Body of pancreas (tissue), 4 donors: ENCODE measurements at regions not wholly inside any gene's neighbourhood (a gene's known extent, or its start where the extent isn't known, plus 50 kb on each side); places are given as distances from the start of the nearest gene placed in this dataset.

Experiments
- ATAC-seq: fragments of 150-250 bp; one replicate; pipeline ENCODE4 v1.9.1; 2016
- DNase-seq, 4 donors: peaks; one replicate each; pipeline ENCODE4 v3.0.0-alpha.2; 2019
- H3K27ac ChIP-seq, 4 donors: fragments of 200-600 bp; sonication (generic); 1 replicate in 3 of 4; 2 replicates in 1 of 4; pipeline versions ENCODE4 v1.5.1 to v1.6.1; 2016 to 2019; ENCODE audit warnings: mild to moderate bottlenecking in 1 of 4, mixed read lengths in 1 of 4, moderate library complexity in 1 of 4
- H3K27me3 ChIP-seq, 2 donors: fragments of 200-600 bp; sonication (generic); one replicate each; pipeline ENCODE4 v1.6.0; 2016; ENCODE audit warnings: mild to moderate bottlenecking in 1 of 2
- H3K36me3 ChIP-seq, 2 donors: fragments of 200-600 bp; sonication (generic); replicated peaks in 1 of 2; 2 replicates each; pipeline ENCODE4 v1.5.1; 2016; ENCODE audit warnings: low read depth in 2 of 2; ENCODE audit not compliant: insufficient read depth in 1 of 2
- H3K4me1 ChIP-seq: fragments of 200-600 bp; sonication (generic); one replicate; pipeline ENCODE4 v1.6.0; 2016
- H3K4me3 ChIP-seq, 2 donors: fragments of 200-600 bp; sonication (generic); 1 replicate in 1 of 2; 2 replicates in 1 of 2; pipeline ENCODE4 v1.5.1; 2016 to 2019
- H3K9me3 ChIP-seq, 3 donors: fragments of 200-600 bp; sonication (generic); 1 replicate in 2 of 3; 2 replicates in 1 of 3; pipeline ENCODE4 v1.5.1; 2016
- CTCF ChIP-seq, 7 experiments: fragments of 450-650 bp in 4 of 7; fragments of 200-600 bp in 3 of 7; sonication (generic) in 3 of 7; IDR thresholded peaks; one replicate each; pipeline ENCODE4 v1.5.1; 2016 to 2019; ENCODE audit warnings: antibody characterized with exemption in 7 of 7
- POLR2A ChIP-seq, 3 donors: fragments of 450-650 bp; IDR thresholded peaks; one replicate each; pipeline ENCODE4 v1.6.1; 2016; ENCODE audit warnings: antibody characterized with exemption in 3 of 3, mild to moderate bottlenecking in 2 of 3
- WGBS, 2 donors: methylation state at CpG; one replicate each; pipeline ENCODE4 v1.1.5; 2017; 5-methylcytosine and 5-hydroxymethylcytosine counted together
- intact Hi-C: fragments of 100-400 bp; cut with DNase I; formaldehyde crosslinking; loops from one replicate; pipeline ENCODE4 v1.15.1; 2023

GRCh38 chr13:83796364-83796763 lies 85.9 kb downstream of the SLITRK1 start:
- peak in 1 of 4 donors; percentile 21 for DNase-seq
- 64 to 72% methylated on average over 2 of the region's 2 CpGs for WGBS, 2 donors
- no peak for ATAC-seq

GRCh38 chr13:83794583-83794982 lies 87.7 kb downstream of the SLITRK1 start:
- no peak for TF ChIP-seq CTCF (IDR thresholded peaks at IDR 0.05)
- TF ChIP-seq POLR2A (IDR thresholded peaks at IDR 0.05) = no peak
- Histone ChIP-seq H3K36me3 (no peaks in the 10 kb centered on the region), H3K27me3 (no peaks in the 10 kb centered on the region), H3K4me1 (no peaks in the 10 kb centered on the region), H3K4me3 (no peak overlapping the region), H3K9me3 (no peaks in the 10 kb centered on the region), H3K27ac (no peak overlapping the region)
- DNase-seq (no peak), ATAC-seq (no peak)
- intact Hi-C loops = no loop called here
- 90 to 94% methylated on average over 2 of the region's 2 CpGs for WGBS, 2 donors

More at GRCh38 chr13:83796364-83796763, 85.9 kb downstream of the SLITRK1 start:
- intact Hi-C loops = no loop called here
- Histone ChIP-seq H3K27ac (no peak overlapping the region), H3K4me3 (no peak overlapping the region), H3K9me3 (no peaks in the 10 kb centered on the region), H3K36me3 (no peaks in the 10 kb centered on the region), H3K27me3 (no peaks in the 10 kb centered on the region), H3K4me1 (no peaks in the 10 kb centered on the region)
- TF ChIP-seq POLR2A (IDR thresholded peaks at IDR 0.05) (no peak), CTCF (IDR thresholded peaks at IDR 0.05) (no peak)

- H3K4me3 ChIP-seq = no peak overlapping the region
- peak in 3 of 4 donors; percentile 5 to 21 (median 18) for DNase-seq
- intact Hi-C loops = no loop called here
These were observed 102.0 kb downstream of the SLITRK1 start for GRCh38 chr13:83780227-83780626.

GRCh38 chr13:83773961-83774360 lies 108.3 kb downstream of the SLITRK1 start:
- intact Hi-C loops = no loop called here

More at GRCh38 chr13:83780227-83780626, 102.0 kb downstream of the SLITRK1 start:
- Histone ChIP-seq H3K9me3 (no peaks in the 10 kb centered on the region), H3K27ac (no peak overlapping the region), H3K27me3 (no peaks in the 10 kb centered on the region), H3K4me1 (no peaks in the 10 kb centered on the region), H3K36me3 (no peaks in the 10 kb centered on the region)
- TF ChIP-seq CTCF (IDR thresholded peaks at IDR 0.05) (peak in 6 of 7 experiments; percentile 11 to 55 (median 34)), POLR2A (IDR thresholded peaks at IDR 0.05) (no peak)
- ATAC-seq = peak; percentile 56
- WGBS, 2 donors = 41 to 53% methylated on average over 6 of the region's 6 CpGs

More at GRCh38 chr13:83773961-83774360, 108.3 kb downstream of the SLITRK1 start:
- WGBS, 2 donors = 73% methylated on average over 2 of the region's 2 CpGs
- DNase-seq = no peak
- Histone ChIP-seq H3K4me1 (no peaks in the 10 kb centered on the region), H3K4me3 (no peak overlapping the region), H3K27me3 (no peaks in the 10 kb centered on the region), H3K9me3 (no peaks in the 10 kb centered on the region), H3K27ac (no peak overlapping the region), H3K36me3 (no peaks in the 10 kb centered on the region)
- ATAC-seq = no peak
- TF ChIP-seq POLR2A (IDR thresholded peaks at IDR 0.05) (no peak), CTCF (IDR thresholded peaks at IDR 0.05) (no peak)
